Activated CD8-positive, alpha-beta T cell treated with anti-CD3 and anti-CD28 coated beads for 36 hours (primary cell): ENCODE measurements at regions not wholly inside any gene's neighbourhood (a gene's known extent, or its start where the extent isn't known, plus 50 kb on each side); places are given as distances from the start of the nearest gene placed in this dataset.

Experiments
- ATAC-seq: fragments of 200-7000 bp; cut with Tn5 transposase; one replicate; pipeline ENCODE4 v1.10.0; 2021; ENCODE audit warnings: mild to moderate bottlenecking, moderate library complexity
- CTCF ChIA-PET: fragments of 350-600 bp; sonication (Branson Sonifier 250); formaldehyde crosslinking; loops from one replicate; lab custom pipeline; 2021; ENCODE audit warnings: antibody characterized with exemption; lab: Charles Lee
- POLR2A ChIA-PET: fragments of 350-600 bp; sonication (Branson Sonifier 250); formaldehyde crosslinking; loops from one replicate; lab custom pipeline; 2021; ENCODE audit warnings: antibody characterized with exemption; lab: Charles Lee
- DNase-seq: peaks from one replicate; pipeline ENCODE4 v3.0.0-alpha.2; 2020
- H3K27ac Mint-ChIP-seq: one replicate; pipeline ENCODE4 v1.8.0; 2021; ENCODE audit warnings: mild to moderate bottlenecking, mixed read lengths
- H3K27me3 Mint-ChIP-seq: one replicate; pipeline ENCODE4 v1.8.0; 2021; ENCODE audit warnings: mixed read lengths
- H3K36me3 Mint-ChIP-seq: one replicate; pipeline ENCODE4 v1.8.0; 2021; ENCODE audit warnings: low read depth, mixed read lengths
- H3K4me1 Mint-ChIP-seq: one replicate; pipeline ENCODE4 v1.8.0; 2021; ENCODE audit warnings: low read depth, mixed read lengths
- H3K4me3 Mint-ChIP-seq: one replicate; pipeline ENCODE4 v1.8.0; 2021; ENCODE audit warnings: mild to moderate bottlenecking, moderate library complexity, mixed read lengths
- H3K9me3 Mint-ChIP-seq: one replicate; pipeline ENCODE4 v1.8.0; 2021; ENCODE audit warnings: mixed read lengths
- intact Hi-C: fragments of 100-400 bp; cut with micrococcal nuclease; formaldehyde crosslinking; loops from one replicate; pipeline ENCODE4 v1.10.0; 2022
- TF ChIP-seq, protein P1 (sequence below): fragments of 200-600 bp; IDR thresholded peaks from one replicate; pipeline ENCODE4 v1.8.0; 2022; ENCODE audit warnings: antibody characterized with exemption, mild to moderate bottlenecking

DNA sequence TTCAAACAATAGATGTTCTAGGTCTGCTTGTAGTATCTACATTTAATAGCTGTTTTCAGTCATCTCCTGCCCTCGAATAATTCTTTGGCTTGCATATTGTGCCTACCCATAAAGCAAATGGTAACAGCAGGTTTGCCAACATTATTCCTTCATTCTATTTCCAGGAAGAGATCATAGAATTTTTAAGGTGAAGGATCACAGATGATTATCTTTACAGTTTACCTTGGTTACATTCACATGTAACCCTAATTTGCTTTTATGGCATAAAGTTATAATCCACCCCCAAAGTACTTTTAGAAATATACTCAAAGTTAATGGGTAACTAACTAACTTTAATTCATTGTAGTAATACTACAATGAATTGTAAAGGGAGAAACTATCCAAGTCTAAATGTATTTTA lies 315.5 kb downstream of the NSUN3 start:
- ATAC-seq: no peak
- intact Hi-C loops: no loop called here
- DNase-seq: no peak
- no peaks in the 10 kb centered on the region for H3K27me3 Mint-ChIP-seq
- H3K4me1 Mint-ChIP-seq: no peaks in the 10 kb centered on the region
- no peak overlapping the region for H3K27ac Mint-ChIP-seq
- ChIA-PET CTCF (no interaction called here), POLR2A (no interaction called here)
- TF ChIP-seq, protein P1, sequence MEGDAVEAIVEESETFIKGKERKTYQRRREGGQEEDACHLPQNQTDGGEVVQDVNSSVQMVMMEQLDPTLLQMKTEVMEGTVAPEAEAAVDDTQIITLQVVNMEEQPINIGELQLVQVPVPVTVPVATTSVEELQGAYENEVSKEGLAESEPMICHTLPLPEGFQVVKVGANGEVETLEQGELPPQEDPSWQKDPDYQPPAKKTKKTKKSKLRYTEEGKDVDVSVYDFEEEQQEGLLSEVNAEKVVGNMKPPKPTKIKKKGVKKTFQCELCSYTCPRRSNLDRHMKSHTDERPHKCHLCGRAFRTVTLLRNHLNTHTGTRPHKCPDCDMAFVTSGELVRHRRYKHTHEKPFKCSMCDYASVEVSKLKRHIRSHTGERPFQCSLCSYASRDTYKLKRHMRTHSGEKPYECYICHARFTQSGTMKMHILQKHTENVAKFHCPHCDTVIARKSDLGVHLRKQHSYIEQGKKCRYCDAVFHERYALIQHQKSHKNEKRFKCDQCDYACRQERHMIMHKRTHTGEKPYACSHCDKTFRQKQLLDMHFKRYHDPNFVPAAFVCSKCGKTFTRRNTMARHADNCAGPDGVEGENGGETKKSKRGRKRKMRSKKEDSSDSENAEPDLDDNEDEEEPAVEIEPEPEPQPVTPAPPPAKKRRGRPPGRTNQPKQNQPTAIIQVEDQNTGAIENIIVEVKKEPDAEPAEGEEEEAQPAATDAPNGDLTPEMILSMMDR: no peak
- H3K9me3 Mint-ChIP-seq: no peaks in the 10 kb centered on the region
- H3K36me3 Mint-ChIP-seq: no peaks in the 10 kb centered on the region
- H3K4me3 Mint-ChIP-seq: no peak overlapping the region

DNA sequence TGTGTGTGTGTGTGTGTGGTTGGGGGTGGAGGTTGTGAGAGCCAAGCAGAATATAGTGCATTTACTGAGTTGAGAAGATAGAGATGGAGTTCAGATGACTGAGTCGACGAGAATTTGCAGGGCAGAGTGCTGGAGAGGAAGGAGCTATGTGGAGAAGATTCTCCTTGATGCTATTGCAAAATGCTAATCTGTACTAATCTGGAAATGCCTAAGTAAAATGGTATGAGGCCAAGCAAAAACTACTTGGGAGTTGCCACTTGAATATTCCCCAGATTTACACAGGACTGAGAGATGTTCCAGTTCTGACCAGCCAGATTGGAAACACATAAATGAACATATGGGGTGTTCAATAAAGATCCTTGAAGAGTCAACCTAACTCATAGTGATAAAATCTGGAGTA lies 316.4 kb downstream of the NSUN3 start:
- no peaks in the 10 kb centered on the region for H3K27me3 Mint-ChIP-seq
- H3K4me3 Mint-ChIP-seq: no peak overlapping the region
- no peak overlapping the region for H3K27ac Mint-ChIP-seq
- intact Hi-C loops: no loop called here
- ChIA-PET POLR2A (interaction anchor here (0.5 kb wide), 1 partner anchor 909 kb away, joined by 3 read pairs; no protein-coding TSS in a partner anchor), CTCF (no interaction called here)
- H3K36me3 Mint-ChIP-seq: no peaks in the 10 kb centered on the region
- no peak for DNase-seq
- no peaks in the 10 kb centered on the region for H3K9me3 Mint-ChIP-seq
- no peaks in the 10 kb centered on the region for H3K4me1 Mint-ChIP-seq
- no peak for ATAC-seq
- TF ChIP-seq, protein P1: no peak

DNA sequence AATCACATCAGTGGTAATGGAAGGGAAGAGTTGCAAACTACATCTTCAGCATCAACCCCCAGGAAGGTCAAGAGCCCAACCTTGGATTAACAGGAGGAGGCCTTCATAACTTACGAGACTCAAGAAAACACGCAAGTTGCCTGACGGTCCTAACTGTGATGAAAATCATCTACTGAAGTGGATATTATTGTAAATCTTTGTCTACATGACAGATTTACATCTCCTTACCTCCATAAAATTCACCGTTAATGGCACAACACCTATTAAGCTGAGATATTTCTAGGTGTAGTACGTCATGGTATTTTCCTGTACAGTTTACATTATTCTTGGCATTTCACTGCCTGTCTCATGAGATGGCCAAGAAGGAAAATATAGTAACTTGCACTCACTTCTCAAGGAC lies 332.0 kb downstream of the NSUN3 start:
- no peaks in the 10 kb centered on the region for H3K27me3 Mint-ChIP-seq
- no peaks in the 10 kb centered on the region for H3K4me1 Mint-ChIP-seq
- ChIA-PET CTCF (interaction anchor here (0.7 kb wide), 1 partner anchor 10 kb away, joined by 3 read pairs; no protein-coding TSS in a partner anchor), POLR2A (no interaction called here)
- intact Hi-C loops: no loop called here
- no peaks in the 10 kb centered on the region for H3K36me3 Mint-ChIP-seq
- ATAC-seq: no peak
- DNase-seq: no peak
- TF ChIP-seq, protein P1: no peak
- no peaks in the 10 kb centered on the region for H3K9me3 Mint-ChIP-seq
- no peak overlapping the region for H3K4me3 Mint-ChIP-seq
- no peak overlapping the region for H3K27ac Mint-ChIP-seq

DNA sequence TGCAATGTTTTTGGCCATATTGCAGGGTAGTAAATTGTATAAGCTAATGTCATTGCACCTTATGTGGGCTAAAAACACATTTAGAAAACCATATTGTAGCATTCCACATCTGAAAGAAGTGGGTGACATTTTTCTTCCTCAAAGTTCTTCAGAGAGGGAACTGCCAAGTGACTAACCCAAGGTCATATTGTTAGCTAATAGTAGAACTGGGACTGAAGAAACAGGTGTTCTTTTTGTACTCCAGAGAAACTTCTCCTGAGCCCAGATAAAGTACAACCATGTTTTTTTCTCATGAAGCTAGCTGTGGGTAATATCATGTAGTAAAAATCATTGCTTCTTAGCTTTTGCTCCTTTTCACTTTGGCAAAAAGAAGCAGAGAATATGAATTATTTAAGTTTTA lies 333.0 kb downstream of the NSUN3 start:
- ChIA-PET POLR2A (no interaction called here), CTCF (no interaction called here)
- TF ChIP-seq, protein P1: no peak
- ATAC-seq (no peak), DNase-seq (no peak)
- Mint-ChIP-seq H3K4me1 (no peaks in the 10 kb centered on the region), H3K36me3 (no peaks in the 10 kb centered on the region), H3K27me3 (no peaks in the 10 kb centered on the region), H3K9me3 (no peaks in the 10 kb centered on the region), H3K27ac (no peak overlapping the region), H3K4me3 (no peak overlapping the region)
- intact Hi-C loops: no loop called here

DNA sequence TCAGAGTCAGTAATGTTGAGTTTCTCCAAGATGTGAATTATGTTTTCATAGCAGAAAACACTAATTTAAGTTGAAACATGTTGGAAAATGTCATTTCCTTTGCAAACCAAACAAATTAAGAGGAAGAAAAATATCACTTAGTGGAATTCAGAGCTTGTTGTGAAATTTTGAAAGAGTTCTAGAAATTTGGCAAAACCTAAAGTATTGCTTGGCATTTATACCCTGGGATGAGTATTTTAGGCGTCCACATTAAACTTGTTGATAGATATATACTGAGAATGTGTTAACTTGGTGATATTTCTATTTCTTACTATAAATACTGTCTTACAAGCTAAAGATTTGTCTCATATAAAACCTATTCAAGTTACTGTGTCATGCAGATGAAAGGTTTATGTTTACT lies 335.2 kb downstream of the NSUN3 start:
- no peaks in the 10 kb centered on the region for H3K27me3 Mint-ChIP-seq
- ChIA-PET CTCF (no interaction called here), POLR2A (no interaction called here)
- no peak overlapping the region for H3K4me3 Mint-ChIP-seq
- ATAC-seq (no peak), DNase-seq (no peak)
- H3K9me3 Mint-ChIP-seq: no peaks in the 10 kb centered on the region
- TF ChIP-seq, protein P1: no peak
- H3K36me3 Mint-ChIP-seq: no peaks in the 10 kb centered on the region
- intact Hi-C loops: no loop called here
- no peaks in the 10 kb centered on the region for H3K4me1 Mint-ChIP-seq
- H3K27ac Mint-ChIP-seq: no peak overlapping the region
